ENCODE measurements at regions not wholly inside any gene's neighbourhood (a gene's known extent, or its start where the extent isn't known, plus 50 kb on each side); places are given as distances from the start of the nearest gene placed in this dataset.

GRCh38 chr4:45100956-45101818 lies 374.8 kb upstream of the GNPDA2 start:
- DNase-seq (ENCODE audit: low spot score) (no peak), ATAC-seq (ENCODE audit: low FRiP score) (no peak)
- no peak for TF ChIP-seq CTCF (IDR thresholded peaks at IDR 0.05)

GRCh38 chr4:45099471-45099870 lies 373.1 kb upstream of the GNPDA2 start:
- DNase-seq (ENCODE audit: low spot score) (no peak), ATAC-seq (ENCODE audit: low FRiP score) (no peak)
- no peak for TF ChIP-seq CTCF (IDR thresholded peaks at IDR 0.05)

- no peak for TF ChIP-seq CTCF (IDR thresholded peaks at IDR 0.05)
- DNase-seq (ENCODE audit: low spot score): no peak
- no peak for ATAC-seq (ENCODE audit: low FRiP score)
Measured at GRCh38 chr4:45094684-45095083, 368.3 kb upstream of the GNPDA2 start.

GRCh38 chr4:45082101-45082500 lies 355.7 kb upstream of the GNPDA2 start:
- no peak for DNase-seq (ENCODE audit: low spot score)
- ATAC-seq (ENCODE audit: low FRiP score): no peak
- TF ChIP-seq CTCF (IDR thresholded peaks at IDR 0.05): no peak

GRCh38 chr4:45079616-45080015 lies 353.3 kb upstream of the GNPDA2 start:
- ATAC-seq (ENCODE audit: low FRiP score): no peak
- DNase-seq (ENCODE audit: low spot score): no peak
- TF ChIP-seq CTCF (IDR thresholded peaks at IDR 0.05): no peak

GRCh38 chr4:45078201-45078600 lies 351.8 kb upstream of the GNPDA2 start:
- DNase-seq (ENCODE audit: low spot score) (no peak), ATAC-seq (ENCODE audit: low FRiP score) (no peak)
- no peak for TF ChIP-seq CTCF (IDR thresholded peaks at IDR 0.05)

- ATAC-seq (ENCODE audit: low FRiP score) (no peak), DNase-seq (ENCODE audit: low spot score) (no peak)
- no peak for TF ChIP-seq CTCF (IDR thresholded peaks at IDR 0.05)
Measured at GRCh38 chr4:45072981-45073380, 346.6 kb upstream of the GNPDA2 start.
